ENCODE measurements at regions not wholly inside any gene's neighbourhood (a gene's known extent, or its start where the extent isn't known, plus 50 kb on each side); places are given as distances from the start of the nearest gene placed in this dataset.

DNA sequence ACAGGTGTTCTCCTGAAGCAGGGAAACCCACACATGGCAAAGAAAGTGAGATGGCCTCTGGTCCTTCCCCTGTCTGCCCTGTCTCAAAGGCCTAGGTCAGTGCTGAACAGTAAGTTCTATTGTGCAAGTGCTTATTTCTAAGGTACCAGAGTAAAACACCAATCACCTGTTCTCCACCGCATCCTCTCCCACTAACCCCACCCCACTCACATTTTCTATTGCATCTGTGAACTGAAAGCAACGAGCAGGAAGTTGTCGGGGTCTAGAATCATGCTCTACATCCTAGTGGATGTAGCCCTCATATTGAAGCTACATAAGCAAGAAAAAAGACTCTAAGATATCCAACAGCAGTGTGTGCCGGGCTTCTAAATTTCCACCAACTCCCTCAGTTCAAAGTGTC is 265.9 kb downstream of the ENC1 start:
- no peak for TF ChIP-seq CTCF (IDR thresholded peaks at IDR 0.05)
- no peak for TF ChIP-seq POLR2A (IDR thresholded peaks at IDR 0.05)

Data from testis (tissue), 2 donors.